SH-SY5Y (cell line): ENCODE measurements at regions not wholly inside any gene's neighbourhood (a gene's known extent, or its start where the extent isn't known, plus 50 kb on each side); places are given as distances from the start of the nearest gene placed in this dataset.

ENCODE experiments used
- GATA2 ChIP-seq: IDR thresholded peaks from 2 replicates; pipeline ENCODE4 v1.6.1; 2011; ENCODE audit warnings: mild to moderate bottlenecking, low read depth, low read length
- GATA3 ChIP-seq: IDR thresholded peaks from 2 replicates; pipeline ENCODE4 v1.6.1; 2011; ENCODE audit warnings: low read depth, mild to moderate bottlenecking, low read length, moderate library complexity

- TF ChIP-seq GATA2 (no peak), GATA3 (no peak)
Observed at GRCh38 chr9:107827304-107827703, 337.7 kb upstream of the KLF4 start.
